Panc1 (cell line): ENCODE measurements at regions not wholly inside any gene's neighbourhood (a gene's known extent, or its start where the extent isn't known, plus 50 kb on each side); places are given as distances from the start of the nearest gene placed in this dataset.

Experiments used
- ATAC-seq: fragments of 200-7000 bp; cut with Tn5 transposase; 2 replicates; pipeline ENCODE4 v1.9.1; 2020; ENCODE audit warnings: mild to moderate bottlenecking, moderate library complexity
- BruUV-seq: library from RNA; stranded (reverse); fragments of 400-500 nt; replicated peaks from 2 replicates; lab custom pipeline; 2021; lab: Mats Ljungman, UMichigan
- CTCF ChIA-PET: fragments of 300-600 bp; sonication (Branson Sonifier 250); formaldehyde crosslinking; loops from one replicate; lab custom pipeline; 2022; ENCODE audit warnings: antibody characterized with exemption; lab: Charles Lee
- POLR2A ChIA-PET: fragments of 300-600 bp; sonication (Branson Sonifier 250); formaldehyde crosslinking; loops from one replicate; lab custom pipeline; 2022; ENCODE audit warnings: antibody characterized with exemption; lab: Charles Lee
- DNase-seq: peaks from one replicate; pipeline ENCODE4 v3.0.0-alpha.2; 2010; ENCODE audit warnings: low read depth, low spot score
- H3K27ac ChIP-seq: 2 replicates; pipeline ENCODE4 v1.5.1; 2011; ENCODE audit warnings: mild to moderate bottlenecking, low read length, inconsistent platforms
- H3K27me3 ChIP-seq: fragments of 200-500 bp; sonication (Bioruptor generic); 2 replicates; pipeline ENCODE4 v1.6.0; 2014; ENCODE audit warnings: low read length, inconsistent platforms; ENCODE audit not compliant: control insufficient read depth, insufficient read depth
- H3K36me3 ChIP-seq: fragments of 200-500 bp; sonication (Bioruptor generic); 2 replicates; pipeline ENCODE4 v1.5.1; 2014; ENCODE audit warnings: inconsistent platforms, mild to moderate bottlenecking, low read length, moderate library complexity; ENCODE audit not compliant: control insufficient read depth, insufficient read depth
- H3K4me1 ChIP-seq: 2 replicates; pipeline ENCODE4 v1.5.1; 2011; ENCODE audit warnings: inconsistent platforms, mild to moderate bottlenecking, low read length, moderate library complexity; ENCODE audit not compliant: control insufficient read depth, insufficient read depth
- H3K4me3 ChIP-seq, 2 experiments: 2 replicates each; pipeline ENCODE4 v1.5.1; 2011 to 2012; ENCODE audit warnings: low read depth in 2 of 2, low read length in 2 of 2, mild to moderate bottlenecking in 2 of 2, inconsistent platforms in 1 of 2, moderate library complexity in 1 of 2
- H3K9me3 ChIP-seq: fragments of 200-500 bp; sonication (Bioruptor generic); 2 replicates; pipeline ENCODE4 v1.5.1; 2014; ENCODE audit warnings: low read depth, mild to moderate bottlenecking, inconsistent platforms, low read length, moderate library complexity; ENCODE audit not compliant: control insufficient read depth, insufficient read depth
- CTCF ChIP-seq: fragments of 450-650 bp; IDR thresholded peaks from 2 replicates; pipeline ENCODE4 v1.5.1; 2017; ENCODE audit warnings: mild to moderate bottlenecking
- POLR2AphosphoS5 ChIP-seq: IDR thresholded peaks from 2 replicates; pipeline ENCODE4 v1.6.1; 2012; ENCODE audit warnings: mild to moderate bottlenecking, low read depth, low read length, moderate library complexity
- REST ChIP-seq, 2 experiments: IDR thresholded peaks; 2 replicates each; pipeline ENCODE4 v1.6.1; 2011 to 2012; ENCODE audit warnings: low read depth in 2 of 2, control low read depth in 1 of 2, low read length in 1 of 2, mild to moderate bottlenecking in 1 of 2, moderate library complexity in 1 of 2; ENCODE audit not compliant: insufficient read depth in 1 of 2
- SIN3A ChIP-seq: IDR thresholded peaks from 2 replicates; pipeline ENCODE4 v1.6.1; 2012; ENCODE audit warnings: low read depth, mild to moderate bottlenecking, low read length, moderate library complexity, borderline replicate concordance; ENCODE audit not compliant: insufficient read depth
- TCF7L2 ChIP-seq: IDR thresholded peaks from 2 replicates; pipeline ENCODE4 v1.6.1; 2011; ENCODE audit warnings: mild to moderate bottlenecking, low read depth, low read length, inconsistent platforms
- in situ Hi-C: cut with HindIII; loops from 2 replicates; pipeline ENCODE4 v1.10.0; 2016; ENCODE audit warnings: low sequenced_read_pairs, low pct_unique_long_range_greater_than_20kb
- intact Hi-C: fragments of 100-400 bp; cut with micrococcal nuclease; formaldehyde crosslinking; loops from one replicate; pipeline ENCODE4 v1.10.0; 2022; ENCODE audit not compliant: unreplicated experiment

GRCh38 chr2:106996171-106996769 lies 110.3 kb upstream of the ST6GAL2 start:
- ChIA-PET CTCF (no interaction called here), POLR2A (no interaction called here)
- DNase-seq (no peak), ATAC-seq (no peak)
- H3K27ac ChIP-seq, result no peak overlapping the region
- no peaks in the 10 kb centered on the region for H3K9me3 ChIP-seq
- intact Hi-C loops (no loop called here), in situ Hi-C loops (no loop called here)
- no peak for TF ChIP-seq POLR2AphosphoS5
- TF ChIP-seq REST (IDR thresholded peaks at IDR 0.05; ENCODE audit: insufficient read depth in 1 of 2, low read depth in 2 of 2, low read length in 1 of 2), result no peak
- TF ChIP-seq CTCF, result no peak
- no peaks in the 10 kb centered on the region for H3K4me1 ChIP-seq
- H3K36me3 ChIP-seq, result no peaks in the 10 kb centered on the region
- H3K27me3 ChIP-seq, result no peaks in the 10 kb centered on the region
- no peak overlapping the region for H3K4me3 ChIP-seq
- no TSS peak for BruUV-seq

GRCh38 chr2:106997204-106997603 lies 111.2 kb upstream of the ST6GAL2 start:
- TF ChIP-seq TCF7L2 (no peak), CTCF (no peak), REST (IDR thresholded peaks at IDR 0.05; ENCODE audit: insufficient read depth in 1 of 2, low read depth in 2 of 2, low read length in 1 of 2) (no peak), SIN3A (no peak), POLR2AphosphoS5 (no peak)
- ChIA-PET POLR2A (no interaction called here), CTCF (no interaction called here)
- in situ Hi-C loops (no loop called here), intact Hi-C loops (no loop called here)
- peak; percentile 70; the same call in 1 of the 2 replicates for ATAC-seq
- BruUV-seq, result no TSS peak
- Histone ChIP-seq H3K27ac (no peak overlapping the region), H3K9me3 (no peaks in the 10 kb centered on the region), H3K4me3 (no peak overlapping the region; a peak in 1 of 4 replicates), H3K27me3 (no peaks in the 10 kb centered on the region), H3K4me1 (no peaks in the 10 kb centered on the region), H3K36me3 (no peaks in the 10 kb centered on the region)
- no peak for DNase-seq
